IMR-90 (cell line): ENCODE measurements at regions not wholly inside any gene's neighbourhood (a gene's known extent, or its start where the extent isn't known, plus 50 kb on each side); places are given as distances from the start of the nearest gene placed in this dataset.

Source experiments
- ATAC-seq: fragments of 200-7000 bp; cut with Tn5 transposase; 2 replicates; pipeline ENCODE4 v1.9.1; 2020; ENCODE audit warnings: low read depth, mild to moderate bottlenecking, moderate library complexity
- BruUV-seq: library from RNA; stranded (reverse); fragments of 400-500 nt; replicated peaks from 2 replicates; lab custom pipeline; 2021; lab: Mats Ljungman, UMichigan
- CTCF ChIA-PET: fragments of 300-600 bp; formaldehyde crosslinking; extraction: SDS; loops from one replicate; lab custom pipeline; 2021; ENCODE audit warnings: antibody characterized with exemption; lab: Yijun Ruan, JAX
- POLR2A ChIA-PET: fragments of 300-600 bp; sonication (Branson Sonifier 250); formaldehyde crosslinking; loops from one replicate; lab custom pipeline; 2022; ENCODE audit warnings: antibody characterized with exemption; ENCODE audit not compliant: unreplicated experiment; lab: Charles Lee
- DNase-seq: peaks from one replicate; pipeline ENCODE4 v3.0.0; 2013
- H2AFZ ChIP-seq: replicated peaks from 2 replicates; pipeline ENCODE3; 2013; ENCODE audit warnings: low read length, mild to moderate bottlenecking; ENCODE audit not compliant: poor library complexity
- H2AK5ac ChIP-seq: 2 replicates; pipeline ENCODE4 v1.6.1; 2013; ENCODE audit warnings: low read depth, low read length, inconsistent platforms
- H2AK9ac ChIP-seq: replicated peaks from 2 replicates; pipeline ENCODE3; 2013; ENCODE audit warnings: mild to moderate bottlenecking, low read depth, low read length, moderate library complexity; ENCODE audit not compliant: poor library complexity
- H2BK120ac ChIP-seq: 2 replicates; pipeline ENCODE4 v1.6.1; 2013; ENCODE audit warnings: low read depth, low read length, inconsistent platforms
- H2BK15ac ChIP-seq: 3 replicates; pipeline ENCODE4 v1.6.1; 2013; ENCODE audit warnings: low read depth, low read length, inconsistent platforms
- H2BK20ac ChIP-seq: 2 replicates; pipeline ENCODE4 v1.6.1; 2013; ENCODE audit warnings: low read depth, mild to moderate bottlenecking, inconsistent platforms, low read length, moderate library complexity
- H2BK5ac ChIP-seq: 2 replicates; pipeline ENCODE4 v1.6.1; 2013; ENCODE audit warnings: mild to moderate bottlenecking, low read depth, low read length, inconsistent platforms; ENCODE audit not compliant: poor library complexity, severe bottlenecking
- H3K14ac ChIP-seq: replicated peaks from 2 replicates; pipeline ENCODE4 v1.6.1; 2013; ENCODE audit warnings: low read depth, low read length, inconsistent platforms
- H3K18ac ChIP-seq: 2 replicates; pipeline ENCODE4 v1.6.1; 2013; ENCODE audit warnings: low read depth, low read length, control low read depth
- H3K23ac ChIP-seq: 2 replicates; pipeline ENCODE4 v1.6.1; 2013; ENCODE audit warnings: low read depth, low read length, inconsistent platforms
- H3K27ac ChIP-seq: 2 replicates; pipeline ENCODE4 v1.5.1; 2013; ENCODE audit warnings: mild to moderate bottlenecking, control low read depth, low read length; ENCODE audit not compliant: insufficient read depth
- H3K27me3 ChIP-seq: 2 replicates; pipeline ENCODE4 v1.6.1; 2013; ENCODE audit warnings: low read length; ENCODE audit not compliant: control insufficient read depth, insufficient read depth
- H3K36me3 ChIP-seq: 2 replicates; pipeline ENCODE4 v1.6.1; 2013; ENCODE audit warnings: low read length, mixed read lengths; ENCODE audit not compliant: control insufficient read depth, insufficient read depth
- H3K4ac ChIP-seq: 2 replicates; pipeline ENCODE4 v1.6.1; 2013; ENCODE audit warnings: low read depth, low read length, inconsistent platforms
- H3K4me1 ChIP-seq: 2 replicates; pipeline ENCODE4 v1.6.1; 2013; ENCODE audit warnings: low read length, mixed read lengths; ENCODE audit not compliant: control insufficient read depth, insufficient read depth
- H3K4me2 ChIP-seq: 2 replicates; pipeline ENCODE4 v1.6.1; 2013; ENCODE audit warnings: low read depth, mild to moderate bottlenecking, control low read depth, low read length, moderate library complexity
- H3K4me3 ChIP-seq: 2 replicates; pipeline ENCODE4 v1.5.1; 2013; ENCODE audit warnings: low read depth, mild to moderate bottlenecking, control low read depth, low read length, moderate library complexity; ENCODE audit not compliant: insufficient read depth
- H3K56ac ChIP-seq: 2 replicates; pipeline ENCODE4 v1.6.1; 2013; ENCODE audit warnings: low read length, inconsistent platforms; ENCODE audit not compliant: insufficient read depth; ENCODE audit errors: extremely low read depth
- H3K79me1 ChIP-seq, 2 experiments: 2 replicates each; pipeline ENCODE4 v1.6.1; 2013; ENCODE audit warnings: low read length in 2 of 2, inconsistent platforms in 1 of 2, low read depth in 1 of 2
- H3K9ac ChIP-seq: 2 replicates; pipeline ENCODE4 v1.6.1; 2013; ENCODE audit warnings: low read depth, low read length, control low read depth
- H3K9me1 ChIP-seq: 2 replicates; pipeline ENCODE4 v1.6.1; 2013; ENCODE audit warnings: low read length, inconsistent platforms; ENCODE audit not compliant: insufficient read depth
- H3K9me3 ChIP-seq: 2 replicates; pipeline ENCODE4 v1.6.1; 2013; ENCODE audit warnings: low read length; ENCODE audit not compliant: control insufficient read depth, insufficient read depth
- H4K20me1 ChIP-seq: 2 replicates; pipeline ENCODE4 v1.6.1; 2013; ENCODE audit warnings: low read length, inconsistent platforms; ENCODE audit not compliant: insufficient read depth
- H4K5ac ChIP-seq: 2 replicates; pipeline ENCODE4 v1.6.1; 2013; ENCODE audit warnings: mild to moderate bottlenecking, low read depth, low read length, control low read depth
- H4K8ac ChIP-seq, 2 experiments: 2 replicates each; pipeline ENCODE4 v1.6.1; 2013; ENCODE audit warnings: low read depth in 2 of 2, low read length in 2 of 2, control low read depth in 1 of 2, inconsistent platforms in 1 of 2
- H4K91ac ChIP-seq: 2 replicates; pipeline ENCODE4 v1.6.1; 2013; ENCODE audit warnings: low read depth, low read length, inconsistent platforms; ENCODE audit not compliant: insufficient read depth
- BHLHE40 ChIP-seq: fragments of 150-350 bp; IDR thresholded peaks from 2 replicates; pipeline ENCODE4 v1.6.1; 2016; ENCODE audit warnings: mild to moderate bottlenecking, low read depth, low read length
- CHD1 ChIP-seq: IDR thresholded peaks from 2 replicates; pipeline ENCODE4 v1.6.1; 2012; ENCODE audit warnings: low read depth, low read length, improper control_type of control experiment
- ELK1 ChIP-seq: fragments of 150-350 bp; IDR thresholded peaks from 2 replicates; pipeline ENCODE4 v1.6.1; 2016; ENCODE audit warnings: low read depth, mild to moderate bottlenecking, low read length, moderate library complexity, borderline replicate concordance
- MAFK ChIP-seq: IDR thresholded peaks from 2 replicates; pipeline ENCODE4 v1.6.1; 2012; ENCODE audit warnings: low read depth, low read length, improper control_type of control experiment
- MXI1 ChIP-seq: IDR thresholded peaks from 2 replicates; pipeline ENCODE4 v1.6.1; 2012; ENCODE audit warnings: low read depth, mild to moderate bottlenecking, low read length, moderate library complexity, borderline replicate concordance
- RAD21 ChIP-seq: IDR thresholded peaks from 2 replicates; pipeline ENCODE4 v1.6.1; 2012; ENCODE audit warnings: low read length, improper control_type of control experiment
- WGBS, 2 experiments: methylation state at CpG; one replicate each; pipeline versions ENCODE4 v1.1.5 to v1.1.7; 2013; ENCODE audit warnings: missing lambda C conversion rate in 2 of 2; ENCODE audit not compliant: insufficient read length in 1 of 2; ENCODE audit errors: extremely low coverage in 2 of 2; 5-methylcytosine and 5-hydroxymethylcytosine counted together
- dilution Hi-C: fragments of 300-500 bp; cut with HindIII; formaldehyde crosslinking; loops from one replicate; pipeline ENCODE4 v1.14.3; 2018; ENCODE audit warnings: low sequenced_read_pairs; ENCODE audit not compliant: unreplicated experiment
- in situ Hi-C: fragments of 300-500 bp; cut with MboI; formaldehyde crosslinking; loops from 3 replicates; pipeline ENCODE4 v1.14.3; 2019; ENCODE audit warnings: low sequenced_read_pairs, inconsistent platforms, mixed read lengths
- intact Hi-C: fragments of 100-400 bp; cut with micrococcal nuclease; formaldehyde crosslinking; loops from 2 replicates; pipeline ENCODE4 v1.10.0; 2022

GRCh38 chr5:126122942-126123341, 300.3 kb upstream of the GRAMD2B start:
- in situ Hi-C loops, result no loop called here
- Histone ChIP-seq H2AK5ac (no peak overlapping the region), H4K91ac (no peak overlapping the region), H4K5ac (no peak overlapping the region), H3K4me1 (no peaks in the 10 kb centered on the region), H3K18ac (no peak overlapping the region), H2BK20ac (no peak overlapping the region), H3K79me1 (no peaks in the 10 kb centered on the region), H3K9me1 (no peaks in the 10 kb centered on the region), H4K20me1 (no peaks in the 10 kb centered on the region), H4K8ac (no peak overlapping the region), H3K27ac (no peak overlapping the region), H3K9me3 (no peaks in the 10 kb centered on the region), H3K23ac (no peak overlapping the region), H3K36me3 (no peaks in the 10 kb centered on the region), H3K56ac (no peak overlapping the region), H3K4me3 (no peak overlapping the region), H2AFZ (no peak overlapping the region), H3K4ac (no peak overlapping the region), H3K4me2 (no peak overlapping the region), H3K27me3 (no peaks in the 10 kb centered on the region), H3K9ac (no peak overlapping the region), H2BK5ac (no peak overlapping the region), H2BK120ac (no peak overlapping the region), H3K14ac (no peak overlapping the region; the same call in 1 of the 2 replicates), H2AK9ac (no peak overlapping the region), H2BK15ac (no peak overlapping the region)
- POLR2A ChIA-PET, result no interaction called here
- intact Hi-C loops, result no loop called here
- WGBS, 2 experiments, result no CpG with 5 or more reads among the region's 4 CpGs
- CTCF ChIA-PET, result no interaction called here
- TF ChIP-seq BHLHE40 (no peak), MXI1 (no peak), RAD21 (no peak), CHD1 (no peak), MAFK (no peak), ELK1 (no peak)
- no TSS peak for BruUV-seq
- ATAC-seq, result no peak; the same call in 1 of the 2 replicates
- no peak for DNase-seq
- dilution Hi-C loops, result no loop called here
